Endodermal cell (in vitro differentiated cells): ENCODE measurements at regions not wholly inside any gene's neighbourhood (a gene's known extent, or its start where the extent isn't known, plus 50 kb on each side); places are given as distances from the start of the nearest gene placed in this dataset.

Experiments
- DNase-seq: peaks from one replicate; pipeline ENCODE4 v3.0.0-alpha.2; 2017
- H3K27ac ChIP-seq: 2 replicates; pipeline ENCODE4 v1.5.1; 2013; ENCODE audit warnings: mild to moderate bottlenecking, low read depth, low read length, moderate library complexity
- H3K27me3 ChIP-seq: 2 replicates; pipeline ENCODE4 v1.6.1; 2013; ENCODE audit warnings: mild to moderate bottlenecking, low read length, moderate library complexity; ENCODE audit not compliant: insufficient read depth, control insufficient read depth, poor library complexity, severe bottlenecking
- H3K36me3 ChIP-seq: 2 replicates; pipeline ENCODE4 v1.7.0; 2013; ENCODE audit warnings: mild to moderate bottlenecking, low read length, moderate library complexity; ENCODE audit not compliant: control insufficient read depth, insufficient read depth
- H3K4me1 ChIP-seq: one replicate; pipeline ENCODE4 v1.7.0; 2013; ENCODE audit warnings: low read length; ENCODE audit not compliant: control insufficient read depth, insufficient read depth
- H3K4me3 ChIP-seq: 2 replicates; pipeline ENCODE4 v1.5.1; 2013; ENCODE audit warnings: mild to moderate bottlenecking, low read length, moderate library complexity
- H3K9ac ChIP-seq: 2 replicates; pipeline ENCODE4 v1.6.1; 2013; ENCODE audit warnings: mild to moderate bottlenecking, low read length, moderate library complexity; ENCODE audit not compliant: poor library complexity, severe bottlenecking; ENCODE audit errors: extremely low read depth
- H3K9me3 ChIP-seq: 2 replicates; pipeline ENCODE4 v1.6.1; 2013; ENCODE audit warnings: mild to moderate bottlenecking, low read length, moderate library complexity; ENCODE audit not compliant: control insufficient read depth
- H3K27ac Mint-ChIP-seq: 2 replicates; pipeline ENCODE4 v1.8.0; 2020; ENCODE audit warnings: mixed read lengths
- H3K27me3 Mint-ChIP-seq: 2 replicates; pipeline ENCODE4 v1.8.0; 2021; ENCODE audit warnings: mild to moderate bottlenecking, mixed read lengths; ENCODE audit not compliant: insufficient read depth
- H3K36me3 Mint-ChIP-seq: 2 replicates; pipeline ENCODE4 v1.8.0; 2020; ENCODE audit warnings: low read depth, mixed read lengths
- H3K4me1 Mint-ChIP-seq: 2 replicates; pipeline ENCODE4 v1.8.0; 2020; ENCODE audit warnings: mixed read lengths
- H3K4me3 Mint-ChIP-seq: 2 replicates; pipeline ENCODE4 v1.8.0; 2020; ENCODE audit warnings: mild to moderate bottlenecking, moderate library complexity, mixed read lengths
- H3K9me3 Mint-ChIP-seq: 2 replicates; pipeline ENCODE4 v1.8.0; 2020; ENCODE audit warnings: mild to moderate bottlenecking, mixed read lengths
- CTCF ChIP-seq: fragments of 200-600 bp; sonication (generic); conservative IDR thresholded peaks from 2 replicates; pipeline ENCODE4 v1.5.0; 2021; ENCODE audit warnings: antibody characterized with exemption, mild to moderate bottlenecking
- WGBS, 2 experiments: methylation state at CpG; one replicate each; pipeline versions ENCODE4 v1.1.5 to v1.1.7; 2013; ENCODE audit warnings: missing lambda C conversion rate in 2 of 2, mixed read lengths in 1 of 2; ENCODE audit not compliant: insufficient coverage in 1 of 2, insufficient read length in 1 of 2; 5-methylcytosine and 5-hydroxymethylcytosine counted together

- H3K4me3 Mint-ChIP-seq: no peak overlapping the region
- peak; percentile 46 for DNase-seq
- Histone ChIP-seq H3K4me3 (no peak overlapping the region), H3K27me3 (no peaks in the 10 kb centered on the region), H3K4me1 (no peaks in the 10 kb centered on the region), H3K9ac (no peak overlapping the region), H3K27ac (no peak overlapping the region), H3K36me3 (no peaks in the 10 kb centered on the region), H3K9me3 (no peaks in the 10 kb centered on the region)
- H3K27ac Mint-ChIP-seq: no peak overlapping the region
- TF ChIP-seq CTCF: no peak
- no peaks in the 10 kb centered on the region for H3K36me3 Mint-ChIP-seq
- peaks cover under 1% of the 10 kb centered on the region for H3K4me1 Mint-ChIP-seq
- no peaks in the 10 kb centered on the region for H3K9me3 Mint-ChIP-seq
- WGBS, 2 experiments: 25 to 36% methylated on average over 2 of the region's 2 CpGs
- H3K27me3 Mint-ChIP-seq: no peaks in the 10 kb centered on the region
Measured at GRCh38 chr14:48527832-48528231, 852.4 kb upstream of the MDGA2 start.

GRCh38 chr14:48526307-48526706 is 850.9 kb upstream of the MDGA2 start:
- H3K9ac ChIP-seq: no peak overlapping the region
- no peak for DNase-seq
- H3K36me3 Mint-ChIP-seq: no peaks in the 10 kb centered on the region
- no peak for TF ChIP-seq CTCF
- no peaks in the 10 kb centered on the region for H3K27me3 Mint-ChIP-seq
- WGBS, 2 experiments: 78 to 95% methylated on average over 6 to 7 of the region's 7 CpGs
- H3K27me3 ChIP-seq: no peaks in the 10 kb centered on the region
- H3K36me3 ChIP-seq: no peaks in the 10 kb centered on the region
- no peak overlapping the region for H3K27ac Mint-ChIP-seq
- peaks cover 4% of the 10 kb centered on the region for H3K4me1 Mint-ChIP-seq
- H3K4me3 ChIP-seq: no peak overlapping the region
- no peaks in the 10 kb centered on the region for H3K9me3 ChIP-seq
- H3K4me3 Mint-ChIP-seq: no peak overlapping the region
- no peaks in the 10 kb centered on the region for H3K4me1 ChIP-seq
- no peaks in the 10 kb centered on the region for H3K9me3 Mint-ChIP-seq
- H3K27ac ChIP-seq: no peak overlapping the region

- Histone ChIP-seq H3K9ac (no peak overlapping the region), H3K9me3 (no peaks in the 10 kb centered on the region), H3K4me1 (no peaks in the 10 kb centered on the region), H3K27me3 (peaks cover 1% of the 10 kb centered on the region), H3K36me3 (no peaks in the 10 kb centered on the region), H3K27ac (no peak overlapping the region), H3K4me3 (no peak overlapping the region)
- no peaks in the 10 kb centered on the region for H3K36me3 Mint-ChIP-seq
- WGBS, 2 experiments: 77% methylated on average over 2 of the region's 4 CpGs; no CpG with 5 or more reads in 1 of the 2 experiments
- H3K27me3 Mint-ChIP-seq: no peaks in the 10 kb centered on the region
- H3K9me3 Mint-ChIP-seq: no peaks in the 10 kb centered on the region
- no peaks in the 10 kb centered on the region for H3K4me1 Mint-ChIP-seq
- H3K4me3 Mint-ChIP-seq: no peak overlapping the region
- TF ChIP-seq CTCF: no peak
- no peak overlapping the region for H3K27ac Mint-ChIP-seq
- DNase-seq: no peak
Measured at GRCh38 chr14:48504921-48505320, 829.5 kb upstream of the MDGA2 start.
